ENCODE measurements at regions not wholly inside any gene's neighbourhood (a gene's known extent, or its start where the extent isn't known, plus 50 kb on each side); places are given as distances from the start of the nearest gene placed in this dataset.

GRCh38 chr3:124221422-124221821, 229.5 kb upstream of the ROPN1 start:
- H3K9me3 ChIP-seq (ENCODE audit: insufficient read depth, low read depth, low read length), result no peaks in the 10 kb centered on the region
- H3K27me3 ChIP-seq (ENCODE audit: insufficient read depth, low read length), result peaks cover 45% of the 10 kb centered on the region; the same call in 1 of the 2 replicates
- WGBS, result 82% methylated on average over 2 of the region's 2 CpGs
- no peak overlapping the region for H3K9ac ChIP-seq (ENCODE audit: low read depth, low read length)
- no peaks in the 10 kb centered on the region for H3K36me3 ChIP-seq (ENCODE audit: insufficient read depth, low read length)
- H3K4me3 ChIP-seq (ENCODE audit: low read length), result no peak overlapping the region
- peaks cover 3% of the 10 kb centered on the region; the same call in 1 of the 2 replicates for H3K4me1 ChIP-seq (ENCODE audit: insufficient read depth, low read length)
- no peak overlapping the region for H3K27ac ChIP-seq (ENCODE audit: low read depth, low read length)

GRCh38 chr3:124223853-124224252, 231.9 kb upstream of the ROPN1 start:
- H3K27ac ChIP-seq (ENCODE audit: low read depth, low read length), result no peak overlapping the region
- WGBS, result 34% methylated on average over 3 of the region's 3 CpGs

GRCh38 chr3:124227150-124227630, 235.3 kb upstream of the ROPN1 start:
- WGBS, result 88% methylated on average over 1 of the region's 1 CpG
- H3K27me3 ChIP-seq (ENCODE audit: insufficient read depth, low read length), result peaks cover 37% of the 10 kb centered on the region; the same call in 1 of the 2 replicates
- peaks cover 9% of the 10 kb centered on the region; the same call in 1 of the 2 replicates for H3K4me1 ChIP-seq (ENCODE audit: insufficient read depth, low read length)
- peaks cover 5% of the 10 kb centered on the region; the same call in 1 of the 2 replicates for H3K9me3 ChIP-seq (ENCODE audit: insufficient read depth, low read depth, low read length)
- H3K9ac ChIP-seq (ENCODE audit: low read depth, low read length), result no peak overlapping the region
- no peaks in the 10 kb centered on the region for H3K36me3 ChIP-seq (ENCODE audit: insufficient read depth, low read length)
- no peak overlapping the region for H3K27ac ChIP-seq (ENCODE audit: low read depth, low read length)
- H3K4me3 ChIP-seq (ENCODE audit: low read length), result no peak overlapping the region

More at GRCh38 chr3:124223853-124224252, 231.9 kb upstream of the ROPN1 start:
- H3K9ac ChIP-seq (ENCODE audit: low read depth, low read length), result no peak overlapping the region
- no peaks in the 10 kb centered on the region for H3K36me3 ChIP-seq (ENCODE audit: insufficient read depth, low read length)
- peaks cover 4% of the 10 kb centered on the region; the same call in 1 of the 2 replicates for H3K9me3 ChIP-seq (ENCODE audit: insufficient read depth, low read depth, low read length)
- peaks cover 49% of the 10 kb centered on the region; the same call in 1 of the 2 replicates for H3K27me3 ChIP-seq (ENCODE audit: insufficient read depth, low read length)
- H3K4me3 ChIP-seq (ENCODE audit: low read length), result no peak overlapping the region
- peaks cover 3% of the 10 kb centered on the region; the same call in 1 of the 2 replicates for H3K4me1 ChIP-seq (ENCODE audit: insufficient read depth, low read length)

GRCh38 chr3:124229420-124229819, 237.5 kb upstream of the ROPN1 start:
- H3K27me3 ChIP-seq (ENCODE audit: insufficient read depth, low read length), result peaks cover 24% of the 10 kb centered on the region; the same call in 1 of the 2 replicates
- H3K27ac ChIP-seq (ENCODE audit: low read depth, low read length), result no peak overlapping the region
- no peak overlapping the region for H3K4me3 ChIP-seq (ENCODE audit: low read length)
- WGBS, result 91% methylated on average over 5 of the region's 5 CpGs
- peaks cover 5% of the 10 kb centered on the region; the same call in 1 of the 2 replicates for H3K9me3 ChIP-seq (ENCODE audit: insufficient read depth, low read depth, low read length)
- H3K9ac ChIP-seq (ENCODE audit: low read depth, low read length), result no peak overlapping the region
- no peaks in the 10 kb centered on the region for H3K36me3 ChIP-seq (ENCODE audit: insufficient read depth, low read length)
- H3K4me1 ChIP-seq (ENCODE audit: insufficient read depth, low read length), result 0 out of 2 replicates have a peak, but pooled peaks cover 6% of the 10 kb centered on the region

- H3K27me3 ChIP-seq (ENCODE audit: insufficient read depth, low read length), result peaks cover 19% of the 10 kb centered on the region; the same call in 1 of the 2 replicates
- no peak overlapping the region for H3K27ac ChIP-seq (ENCODE audit: low read depth, low read length)
- peaks cover 5% of the 10 kb centered on the region; the same call in 1 of the 2 replicates for H3K9me3 ChIP-seq (ENCODE audit: insufficient read depth, low read depth, low read length)
- WGBS, result 95% methylated on average over 2 of the region's 2 CpGs
- no peak overlapping the region for H3K4me3 ChIP-seq (ENCODE audit: low read length)
- H3K9ac ChIP-seq (ENCODE audit: low read depth, low read length), result no peak overlapping the region
- H3K4me1 ChIP-seq (ENCODE audit: insufficient read depth, low read length), result 0 out of 2 replicates have a peak, but pooled peaks cover 6% of the 10 kb centered on the region
- no peaks in the 10 kb centered on the region for H3K36me3 ChIP-seq (ENCODE audit: insufficient read depth, low read length)
Observed at GRCh38 chr3:124229836-124230235, 237.9 kb upstream of the ROPN1 start.

GRCh38 chr3:124230432-124230831, 238.5 kb upstream of the ROPN1 start:
- 0 out of 2 replicates have a peak, but pooled peaks cover 6% of the 10 kb centered on the region for H3K4me1 ChIP-seq (ENCODE audit: insufficient read depth, low read length)
- no peak overlapping the region for H3K27ac ChIP-seq (ENCODE audit: low read depth, low read length)
- H3K27me3 ChIP-seq (ENCODE audit: insufficient read depth, low read length), result peaks cover 14% of the 10 kb centered on the region; the same call in 1 of the 2 replicates
- no peak overlapping the region for H3K4me3 ChIP-seq (ENCODE audit: low read length)
- peaks cover 5% of the 10 kb centered on the region; the same call in 1 of the 2 replicates for H3K9me3 ChIP-seq (ENCODE audit: insufficient read depth, low read depth, low read length)
- WGBS, result 82% methylated on average over 6 of the region's 6 CpGs
- H3K36me3 ChIP-seq (ENCODE audit: insufficient read depth, low read length), result no peaks in the 10 kb centered on the region
- no peak overlapping the region for H3K9ac ChIP-seq (ENCODE audit: low read depth, low read length)

GRCh38 chr3:124230998-124231397, 239.1 kb upstream of the ROPN1 start:
- no peak overlapping the region for H3K27ac ChIP-seq (ENCODE audit: low read depth, low read length)
- H3K9ac ChIP-seq (ENCODE audit: low read depth, low read length), result no peak overlapping the region
- peaks cover 5% of the 10 kb centered on the region; the same call in 1 of the 2 replicates for H3K9me3 ChIP-seq (ENCODE audit: insufficient read depth, low read depth, low read length)
- H3K4me3 ChIP-seq (ENCODE audit: low read length), result no peak overlapping the region
- no peaks in the 10 kb centered on the region for H3K36me3 ChIP-seq (ENCODE audit: insufficient read depth, low read length)
- 79% methylated on average over 7 of the region's 7 CpGs for WGBS
- peaks cover 8% of the 10 kb centered on the region; the same call in 1 of the 2 replicates for H3K27me3 ChIP-seq (ENCODE audit: insufficient read depth, low read length)
- H3K4me1 ChIP-seq (ENCODE audit: insufficient read depth, low read length), result 0 out of 2 replicates have a peak, but pooled peaks cover 6% of the 10 kb centered on the region

GRCh38 chr3:124234852-124235252, 242.9 kb upstream of the ROPN1 start:
- no peak overlapping the region for H3K4me3 ChIP-seq (ENCODE audit: low read length)
- H3K36me3 ChIP-seq (ENCODE audit: insufficient read depth, low read length), result no peaks in the 10 kb centered on the region
- no peak overlapping the region for H3K9ac ChIP-seq (ENCODE audit: low read depth, low read length)
- no peaks in the 10 kb centered on the region for H3K27me3 ChIP-seq (ENCODE audit: insufficient read depth, low read length)
- H3K27ac ChIP-seq (ENCODE audit: low read depth, low read length), result no peak overlapping the region
- 0 out of 2 replicates have a peak, but pooled peaks cover 6% of the 10 kb centered on the region for H3K4me1 ChIP-seq (ENCODE audit: insufficient read depth, low read length)
- 96% methylated on average over 7 of the region's 7 CpGs for WGBS
- no peaks in the 10 kb centered on the region for H3K9me3 ChIP-seq (ENCODE audit: insufficient read depth, low read depth, low read length)

GRCh38 chr3:124235446-124235845, 243.5 kb upstream of the ROPN1 start:
- H3K27ac ChIP-seq (ENCODE audit: low read depth, low read length), result no peak overlapping the region
- no peak overlapping the region for H3K9ac ChIP-seq (ENCODE audit: low read depth, low read length)
- no peak overlapping the region for H3K4me3 ChIP-seq (ENCODE audit: low read length)
- 0 out of 2 replicates have a peak, but pooled peaks cover 2% of the 10 kb centered on the region for H3K4me1 ChIP-seq (ENCODE audit: insufficient read depth, low read length)
- 94% methylated on average over 6 of the region's 6 CpGs for WGBS
- no peaks in the 10 kb centered on the region for H3K9me3 ChIP-seq (ENCODE audit: insufficient read depth, low read depth, low read length)
- no peaks in the 10 kb centered on the region for H3K27me3 ChIP-seq (ENCODE audit: insufficient read depth, low read length)
- H3K36me3 ChIP-seq (ENCODE audit: insufficient read depth, low read length), result no peaks in the 10 kb centered on the region

- Histone ChIP-seq H3K4me3 (ENCODE audit: low read length) (no peak overlapping the region), H3K9ac (ENCODE audit: low read depth, low read length) (no peak overlapping the region), H3K27ac (ENCODE audit: low read depth, low read length) (no peak overlapping the region), H3K27me3 (ENCODE audit: insufficient read depth, low read length) (no peaks in the 10 kb centered on the region), H3K36me3 (ENCODE audit: insufficient read depth, low read length) (no peaks in the 10 kb centered on the region), H3K9me3 (ENCODE audit: insufficient read depth, low read depth, low read length) (no peaks in the 10 kb centered on the region), H3K4me1 (ENCODE audit: insufficient read depth, low read length) (no peaks in the 10 kb centered on the region)
- 92% methylated on average over 4 of the region's 5 CpGs for WGBS
Observed at GRCh38 chr3:124243177-124243859, 251.4 kb upstream of the ROPN1 start.

- 92% methylated on average over 1 of the region's 1 CpG for WGBS
- H3K4me3 ChIP-seq (ENCODE audit: low read length), result no peak overlapping the region
- no peaks in the 10 kb centered on the region for H3K4me1 ChIP-seq (ENCODE audit: insufficient read depth, low read length)
- H3K27ac ChIP-seq (ENCODE audit: low read depth, low read length), result no peak overlapping the region
- no peak overlapping the region for H3K9ac ChIP-seq (ENCODE audit: low read depth, low read length)
- no peaks in the 10 kb centered on the region for H3K27me3 ChIP-seq (ENCODE audit: insufficient read depth, low read length)
- no peaks in the 10 kb centered on the region for H3K9me3 ChIP-seq (ENCODE audit: insufficient read depth, low read depth, low read length)
- no peaks in the 10 kb centered on the region for H3K36me3 ChIP-seq (ENCODE audit: insufficient read depth, low read length)
Observed at GRCh38 chr3:124246376-124246775, 254.5 kb upstream of the ROPN1 start.
